GM19239 (cell line): ENCODE measurements at regions not wholly inside any gene's neighbourhood (a gene's known extent, or its start where the extent isn't known, plus 50 kb on each side); places are given as distances from the start of the nearest gene placed in this dataset.
A peak's percentile ranks its signal among the peaks of the same experiment; 100 is the strongest.

Source experiments
- DNase-seq: peaks from one replicate; pipeline ENCODE4 v3.0.0; 2011; ENCODE audit warnings: low spot score; ENCODE audit not compliant: insufficient read length
- FAIRE-seq: peaks from 2 replicates; lab custom pipeline; 2011; peaks lifted over from hg19 to GRCh38; lab: Jason Lieb, UNC

DNA sequence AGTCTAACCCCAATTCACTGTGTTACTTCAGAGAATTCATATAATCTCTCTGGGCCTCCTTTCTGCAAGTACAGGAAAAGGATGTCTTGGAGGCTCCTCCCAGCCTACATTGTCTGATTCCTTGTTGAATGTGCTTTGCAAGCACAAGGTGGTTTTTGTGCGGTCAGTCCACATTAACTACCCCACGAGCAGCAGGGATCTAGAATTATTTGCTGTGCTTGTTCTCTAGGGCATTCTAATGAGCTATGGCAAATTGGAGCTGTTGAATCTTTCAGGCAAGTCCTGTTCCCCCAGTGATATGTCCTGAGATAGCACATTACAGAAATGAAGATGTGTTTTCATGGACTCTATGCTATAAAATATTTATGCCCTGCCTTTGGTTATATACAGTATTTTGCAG lies 349.4 kb downstream of the SLC4A3 start:
- no peak for FAIRE-seq
- no peak for DNase-seq

DNA sequence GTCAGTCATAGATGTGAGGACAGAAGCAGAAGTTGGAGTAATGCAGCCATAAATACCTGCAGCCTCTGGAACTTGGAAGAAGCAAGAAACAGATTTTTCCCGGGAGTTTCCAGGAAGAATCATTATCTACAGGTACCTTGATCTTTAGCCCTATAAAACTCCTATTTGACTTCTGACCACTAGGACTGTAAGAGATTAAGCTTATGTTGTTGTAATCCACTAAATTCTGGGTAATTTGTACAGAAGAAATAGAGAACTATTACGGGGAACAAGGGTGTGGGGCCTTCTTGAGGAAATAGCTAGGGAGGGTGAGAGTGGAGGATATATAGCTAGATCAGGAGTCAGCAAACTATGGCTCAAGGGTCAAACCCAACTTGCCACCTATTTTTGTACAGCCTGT lies 353.2 kb downstream of the SLC4A3 start:
- FAIRE-seq, result no peak
- DNase-seq, result no peak

DNA sequence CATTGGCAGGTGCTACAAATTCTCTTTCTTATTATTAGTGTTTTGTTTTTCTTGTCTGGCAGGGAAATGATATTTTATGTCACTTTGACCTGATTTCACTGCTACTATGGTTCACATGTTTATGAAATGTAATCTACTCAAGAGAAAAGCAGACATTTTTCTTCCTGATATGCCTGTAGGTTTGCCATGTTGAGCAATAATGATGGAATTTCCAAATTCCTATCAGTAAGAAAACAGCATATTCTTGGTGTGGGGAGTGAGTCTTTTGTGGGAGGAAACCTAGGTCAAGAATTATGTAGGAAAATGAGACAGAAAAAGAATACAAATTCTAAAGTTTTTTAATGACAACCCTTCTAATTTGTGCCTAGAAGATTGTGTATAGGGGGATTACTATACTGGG lies 356.4 kb downstream of the SLC4A3 start:
- FAIRE-seq, result no peak
- no peak for DNase-seq

DNA sequence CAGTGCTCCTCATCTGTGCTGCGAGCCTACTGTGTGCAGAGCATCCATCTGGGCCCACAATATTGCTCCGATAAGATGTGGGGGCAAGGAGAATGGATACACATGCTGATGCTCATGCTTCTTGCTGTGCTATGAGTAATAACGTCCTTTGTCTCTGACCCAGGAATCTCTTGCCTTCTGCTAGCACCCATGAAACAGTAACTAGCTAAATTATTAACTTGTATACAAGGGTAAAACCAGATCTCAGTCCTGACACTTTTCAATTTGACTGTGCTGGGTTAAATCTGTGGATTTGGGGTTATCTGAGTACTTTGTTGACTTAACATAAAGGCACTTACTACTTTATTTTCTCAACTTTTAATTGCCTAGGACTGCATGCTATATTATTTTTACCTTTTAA lies 357.6 kb downstream of the SLC4A3 start:
- DNase-seq (no peak), FAIRE-seq (peak; percentile 4)

DNA sequence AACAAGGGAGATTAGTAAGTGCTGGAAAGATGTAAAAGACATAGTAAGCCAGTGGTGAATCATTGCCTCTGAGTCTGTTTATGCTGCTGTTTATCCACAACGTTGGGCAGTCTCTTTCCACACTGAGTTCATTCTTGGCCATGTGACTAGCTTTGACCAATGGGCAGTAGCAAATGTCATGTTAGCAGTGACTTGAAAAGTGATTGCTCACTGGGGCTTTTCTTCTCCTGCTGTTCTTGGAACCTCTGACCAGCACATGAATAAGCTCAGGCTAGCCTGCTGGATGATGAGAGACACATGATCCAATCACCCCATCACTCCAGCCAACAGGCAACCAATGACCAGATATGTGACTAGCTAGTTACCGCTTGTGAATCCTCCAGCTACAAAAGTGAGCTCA lies 360.4 kb downstream of the SLC4A3 start:
- DNase-seq (no peak), FAIRE-seq (no peak)

DNA sequence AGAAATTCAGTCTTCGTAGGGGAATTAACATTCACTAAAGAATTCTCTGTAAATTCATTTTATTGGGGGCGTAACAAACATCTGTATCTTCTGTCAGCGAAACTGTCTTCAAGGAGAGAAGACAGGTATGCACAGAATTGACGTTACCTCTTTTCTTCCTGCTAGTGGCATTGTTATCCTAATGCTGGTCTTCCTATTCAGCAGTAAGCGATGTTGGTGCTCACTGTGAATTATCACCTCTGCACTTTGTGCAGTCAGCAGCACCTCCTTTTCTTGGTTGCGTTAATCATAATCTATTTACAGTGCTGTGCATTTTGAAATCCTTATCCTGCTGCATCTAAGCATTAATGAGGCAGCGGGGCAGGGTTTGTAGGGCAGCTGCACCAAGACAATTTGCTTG lies 362.3 kb downstream of the SLC4A3 start:
- DNase-seq, result no peak
- no peak for FAIRE-seq

DNA sequence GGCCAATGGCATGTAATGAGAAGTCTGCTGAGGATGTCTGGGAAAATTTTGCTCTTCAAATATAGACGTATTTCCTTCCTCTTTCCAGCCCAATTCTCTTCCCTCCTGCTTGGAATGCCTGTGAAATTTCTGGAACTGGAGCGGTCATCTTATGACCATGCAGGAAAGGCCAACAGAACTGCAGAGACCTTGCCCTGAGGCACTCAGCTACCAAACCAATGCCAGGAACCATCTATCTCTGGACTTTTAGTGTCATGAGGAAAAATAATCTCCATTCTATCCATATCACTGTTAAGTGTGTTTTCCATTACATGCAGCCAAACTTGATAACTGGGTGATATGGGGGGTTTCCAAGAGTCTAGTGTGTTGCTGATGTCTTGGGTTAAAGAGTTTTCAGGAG lies 363.7 kb downstream of the SLC4A3 start:
- FAIRE-seq (no peak), DNase-seq (no peak)

DNA sequence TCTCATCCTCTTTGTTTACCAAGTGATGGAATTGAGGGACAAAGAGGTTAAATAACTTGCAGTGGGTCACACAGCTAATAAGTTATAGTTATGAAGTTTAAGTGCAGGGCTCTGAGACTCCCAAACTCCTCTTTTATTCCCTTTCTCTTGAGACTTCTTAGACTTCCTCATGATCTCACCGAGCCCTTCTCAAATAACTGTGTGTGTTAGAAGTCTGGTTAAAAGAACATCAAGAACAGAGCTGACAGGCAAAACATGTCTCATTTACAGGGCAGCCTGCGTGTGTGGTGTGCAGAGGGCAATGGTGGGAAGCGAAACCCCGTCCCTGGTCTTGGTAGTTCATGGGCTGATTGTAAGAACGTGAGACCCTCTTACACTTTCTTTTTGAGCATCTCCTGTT lies 368.0 kb downstream of the SLC4A3 start:
- DNase-seq (no peak), FAIRE-seq (no peak)

DNA sequence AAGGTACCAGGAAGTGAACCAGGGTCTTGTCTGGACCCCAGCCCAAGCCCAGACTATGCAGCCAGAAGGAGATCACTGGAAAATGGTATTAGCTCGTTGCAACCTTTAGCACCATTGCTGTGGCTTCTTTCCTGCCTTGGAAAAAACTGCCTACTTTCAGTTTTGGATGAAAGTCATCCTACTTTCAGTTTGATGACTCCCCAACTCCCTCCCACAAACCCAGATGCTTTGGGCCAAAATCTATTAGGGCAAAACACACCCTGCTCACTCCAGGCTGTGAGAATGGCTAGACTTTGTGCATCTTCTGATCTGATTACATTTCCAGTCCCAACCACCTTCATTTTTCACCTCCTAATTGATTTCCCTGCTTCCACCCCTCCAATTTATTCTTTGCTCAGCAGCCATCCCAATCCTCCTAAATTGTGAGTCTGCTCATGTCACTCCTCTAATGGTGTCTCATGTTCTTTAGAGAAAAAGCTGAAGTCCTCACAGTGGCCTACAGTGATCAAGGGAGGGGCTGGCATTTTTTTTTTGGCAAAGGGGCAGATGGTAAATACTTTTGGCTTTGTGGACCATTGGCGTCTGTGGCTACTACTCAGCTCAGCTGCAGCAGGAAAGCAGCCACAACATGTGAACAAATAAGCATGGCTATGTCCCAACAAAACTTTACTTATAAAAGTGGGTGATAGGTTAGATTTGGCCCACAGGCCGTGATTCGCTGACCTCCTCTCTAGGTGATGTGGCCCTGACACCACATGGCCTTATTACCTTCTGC lies 368.7 kb downstream of the SLC4A3 start:
- no peak for DNase-seq

DNA sequence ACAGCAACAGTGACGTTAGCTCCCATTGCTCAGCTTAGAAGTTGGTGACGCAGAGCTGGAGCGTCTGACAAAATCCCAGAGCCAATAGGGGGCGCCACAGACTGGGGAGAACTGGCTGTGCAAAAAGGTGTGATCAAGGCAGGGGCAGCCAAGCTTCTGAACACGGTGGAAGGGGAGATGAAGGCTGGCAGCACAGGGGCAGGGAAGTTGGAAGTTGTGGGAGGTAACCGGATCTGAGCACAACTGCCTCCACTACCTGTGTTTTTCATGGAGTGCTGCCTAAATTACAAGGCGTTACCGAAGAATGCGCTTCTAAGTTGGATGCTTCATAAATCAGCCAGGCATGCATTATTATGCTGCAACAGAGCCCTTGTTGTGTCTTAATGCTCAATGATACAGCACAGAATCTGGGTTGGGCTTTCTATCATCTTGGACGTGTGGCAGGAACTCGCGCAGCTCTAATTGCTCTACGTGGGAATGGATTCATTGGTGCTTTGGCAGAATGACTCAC lies 370.0 kb downstream of the SLC4A3 start:
- FAIRE-seq (no peak), DNase-seq (no peak)

More for the DNA sequence above, 368.7 kb downstream of the SLC4A3 start:
- FAIRE-seq, result no peak

DNA sequence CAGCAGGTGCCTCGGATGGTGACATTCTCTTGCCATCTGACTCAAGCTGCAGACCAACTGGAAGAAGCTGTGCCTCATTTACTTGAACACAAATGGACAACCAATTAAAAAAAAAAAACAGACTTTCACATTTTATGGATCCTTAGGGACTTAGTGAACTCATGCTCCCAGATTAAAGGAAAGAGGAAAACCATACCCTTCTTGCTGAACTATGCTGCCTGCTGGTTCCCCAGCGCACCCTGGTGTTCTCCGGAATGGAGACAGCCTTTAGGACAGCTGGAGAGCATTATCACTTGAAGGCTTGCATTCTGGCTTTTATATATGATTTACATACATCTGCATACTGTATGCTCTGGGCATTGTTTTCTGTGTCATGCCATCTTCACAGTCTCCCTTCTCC lies 370.7 kb downstream of the SLC4A3 start:
- FAIRE-seq, result no peak
- no peak for DNase-seq

DNA sequence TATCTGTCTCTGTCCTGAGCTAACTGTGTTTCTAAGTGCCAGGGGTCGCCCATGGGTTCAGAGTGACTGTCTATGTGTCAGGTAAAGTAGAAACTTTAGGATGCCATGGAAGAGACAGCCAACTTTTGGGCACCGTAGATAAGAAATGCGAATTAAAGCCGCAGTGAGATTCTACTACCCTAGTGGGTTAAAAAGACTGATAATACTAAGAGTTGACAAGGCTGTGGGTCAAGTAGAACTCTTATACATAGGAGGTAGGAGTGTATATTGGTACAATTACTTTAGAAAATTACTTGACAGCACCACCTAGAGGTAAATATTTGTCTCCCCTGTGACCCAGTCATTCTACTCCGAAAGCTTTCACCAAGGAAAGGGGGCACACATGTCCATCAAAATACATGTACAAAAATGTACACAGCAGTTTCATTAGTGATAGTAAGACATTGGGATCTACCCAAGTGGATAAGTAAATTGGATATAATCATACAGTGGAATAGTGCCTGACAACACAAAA lies 371.3 kb downstream of the SLC4A3 start:
- DNase-seq, result no peak
- FAIRE-seq, result no peak

DNA sequence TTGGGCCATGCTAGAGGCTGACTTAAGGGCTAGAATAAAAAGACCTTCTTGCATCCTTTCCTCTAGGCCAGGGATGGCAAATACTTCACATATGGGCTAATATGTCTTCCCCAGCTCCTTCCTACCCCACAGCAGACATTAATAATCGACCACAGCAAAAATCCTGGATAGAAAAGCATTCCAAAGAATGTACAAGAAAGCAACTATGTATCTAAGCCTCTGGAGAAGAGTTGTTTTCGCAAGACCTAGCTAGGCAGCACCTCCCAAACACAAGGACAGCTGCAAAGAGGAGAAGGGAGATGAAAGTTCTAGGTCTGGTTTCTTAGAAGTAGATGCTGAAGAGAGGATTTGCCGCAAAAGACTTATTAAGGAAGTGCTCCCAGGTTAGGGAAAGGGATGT lies 372.6 kb downstream of the SLC4A3 start:
- DNase-seq, result no peak
- no peak for FAIRE-seq

DNA sequence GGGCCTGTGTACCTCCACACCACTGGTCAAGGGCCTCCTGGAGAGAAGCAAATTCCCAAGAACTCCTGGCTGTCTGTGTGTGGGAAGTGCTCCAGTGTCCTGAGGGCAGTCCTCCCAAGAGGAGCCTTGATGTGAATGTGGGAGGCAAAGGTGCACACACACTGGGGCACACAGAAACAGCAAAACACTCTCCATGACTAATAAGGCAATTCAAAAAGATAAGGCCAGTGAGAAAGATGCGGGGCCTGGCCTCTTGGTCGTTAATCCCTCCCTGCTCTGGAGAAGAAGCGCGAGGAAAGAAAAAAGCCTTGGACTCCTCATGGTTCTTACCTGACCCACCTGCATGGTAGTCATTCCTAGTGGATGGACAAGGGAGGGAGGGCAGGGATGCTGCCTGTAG lies 373.2 kb downstream of the SLC4A3 start:
- FAIRE-seq (no peak), DNase-seq (no peak)

DNA sequence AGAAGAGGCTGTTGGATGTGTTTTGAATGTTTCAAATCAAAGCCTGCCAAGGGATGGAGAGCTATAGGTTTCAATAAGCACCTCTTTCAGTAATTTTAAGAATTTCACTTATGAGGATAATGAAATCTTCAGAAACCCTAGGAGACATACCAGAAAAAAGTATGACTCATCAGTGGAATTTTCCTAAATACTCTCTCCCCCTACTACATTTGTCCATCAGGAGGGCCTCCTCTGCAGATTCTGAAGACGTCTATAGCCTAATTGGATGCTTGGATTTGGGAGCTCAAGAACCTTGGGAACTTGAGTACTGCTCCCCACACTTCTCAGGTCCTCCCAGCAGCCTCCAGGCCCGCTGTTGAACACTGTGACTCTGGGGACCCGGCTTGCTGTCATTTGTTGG lies 374.3 kb downstream of the SLC4A3 start:
- FAIRE-seq (no peak), DNase-seq (no peak)

DNA sequence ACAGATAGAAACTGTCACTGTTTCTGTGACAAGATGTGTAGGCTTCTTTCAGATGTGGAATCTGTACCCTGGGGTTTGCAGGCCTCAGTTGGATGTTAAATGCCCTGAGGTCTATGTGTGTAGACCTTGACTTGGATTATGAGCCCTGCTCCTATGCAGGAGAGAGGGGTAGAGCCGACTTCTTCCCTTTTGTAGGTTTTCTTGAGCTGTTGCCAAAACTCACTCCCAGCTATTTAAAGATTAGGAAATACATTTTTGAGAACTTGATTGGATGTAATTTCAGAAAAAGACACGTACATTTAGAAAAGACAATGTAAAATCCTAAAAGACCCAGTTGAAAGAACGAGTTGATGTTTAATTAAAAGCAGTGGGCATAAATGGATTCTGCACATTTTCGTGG lies 374.8 kb downstream of the SLC4A3 start:
- DNase-seq (no peak), FAIRE-seq (no peak)

DNA sequence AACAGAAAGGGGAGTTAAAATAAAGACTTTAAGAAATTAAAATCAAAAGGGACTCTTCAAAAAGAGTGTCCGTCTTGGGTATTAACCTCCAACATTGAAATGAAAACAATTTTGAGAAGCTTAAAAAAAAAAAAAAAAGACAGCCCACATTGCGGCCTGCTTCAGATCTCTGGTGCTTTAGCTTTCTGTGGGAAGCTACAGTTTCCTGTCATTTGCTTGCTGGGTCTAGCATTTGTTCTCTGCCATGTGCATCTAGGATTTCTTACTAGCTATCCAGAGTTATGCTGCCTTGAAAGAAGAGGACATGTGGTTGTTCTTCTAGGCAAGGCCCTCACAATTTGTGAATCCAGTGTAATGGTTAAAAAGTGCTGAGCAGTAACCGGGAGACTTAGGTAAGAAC lies 375.3 kb downstream of the SLC4A3 start:
- no peak for DNase-seq
- no peak for FAIRE-seq

DNA sequence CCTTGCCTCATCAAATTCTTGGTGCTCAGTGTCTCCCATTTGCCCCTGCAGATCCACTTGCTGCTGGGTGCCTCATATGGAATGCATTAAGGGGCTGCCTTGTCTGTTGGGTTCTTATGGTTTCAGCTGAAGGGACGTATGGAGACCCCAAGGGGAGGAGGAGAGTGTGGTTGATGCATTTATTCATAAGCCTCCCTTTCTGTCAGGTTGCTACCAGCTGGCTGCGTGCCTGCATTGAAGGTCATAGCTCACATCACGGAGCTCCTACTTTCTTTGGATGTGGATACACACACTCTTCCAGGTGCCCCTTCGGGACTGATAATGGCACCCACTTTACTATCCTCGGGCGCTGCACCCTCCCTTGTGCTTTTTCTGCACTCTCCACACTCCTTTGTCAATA lies 377.9 kb downstream of the SLC4A3 start:
- FAIRE-seq (no peak), DNase-seq (no peak)

DNA sequence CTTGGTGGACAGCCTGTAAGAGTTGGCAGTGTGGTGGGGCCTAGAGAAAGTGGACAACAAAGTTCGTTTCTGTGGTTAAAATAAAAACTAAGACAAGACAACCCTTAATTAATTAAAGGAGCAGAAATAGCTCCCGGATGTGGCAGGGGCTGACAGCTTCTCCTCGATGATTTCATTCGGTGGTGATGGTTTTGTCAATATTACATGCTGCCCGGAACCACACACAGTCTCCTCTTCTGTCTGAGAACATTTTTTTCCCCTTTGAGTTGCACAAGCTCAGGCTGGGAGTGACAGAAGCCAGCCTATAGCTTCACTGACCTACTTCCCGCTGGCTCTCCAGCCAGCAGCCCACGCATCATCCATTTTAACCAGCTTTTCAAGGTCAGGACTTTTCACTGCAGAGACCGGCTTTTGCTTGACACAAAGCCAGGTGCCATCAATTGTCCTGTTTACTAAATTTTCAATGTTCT lies 378.8 kb downstream of the SLC4A3 start:
- FAIRE-seq (no peak), DNase-seq (no peak)

DNA sequence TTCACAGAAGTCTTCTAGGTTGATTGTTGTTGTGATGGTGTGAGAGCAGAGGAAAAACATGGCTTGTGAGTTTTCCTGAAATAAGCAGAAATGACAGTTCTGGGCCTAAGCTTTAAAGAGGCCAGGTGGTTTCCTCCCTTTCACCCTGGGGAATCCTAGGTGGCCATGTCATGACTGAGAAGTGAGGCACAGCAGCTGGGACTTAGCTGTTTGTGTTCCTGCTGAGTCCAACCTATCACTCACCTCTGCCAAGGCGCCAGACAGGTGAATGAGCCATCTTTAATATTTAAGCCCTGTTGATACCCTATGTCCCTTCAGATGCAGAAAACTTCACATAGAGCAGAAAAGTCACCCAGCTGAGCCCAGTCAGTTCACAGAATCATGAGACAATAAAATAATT lies 384.4 kb downstream of the SLC4A3 start:
- FAIRE-seq, result no peak

DNA sequence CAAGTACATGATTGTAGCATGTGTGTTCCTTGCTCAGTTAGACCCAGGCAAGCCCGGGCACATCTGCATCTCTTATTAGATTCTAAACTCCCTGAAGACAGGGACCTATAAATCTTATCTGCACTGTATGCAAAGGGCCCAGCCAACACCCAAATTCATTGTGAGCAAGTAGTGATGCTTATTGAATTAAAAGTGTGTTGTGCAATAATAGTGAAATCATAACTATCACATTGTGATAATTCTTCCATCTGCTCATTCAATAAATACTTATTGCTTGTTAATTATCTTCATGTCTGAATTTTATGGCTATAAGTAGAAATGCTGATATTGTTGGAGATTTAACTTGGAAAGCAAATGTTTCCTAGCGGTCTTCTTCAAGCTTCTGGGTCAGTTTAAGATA lies 387.5 kb downstream of the SLC4A3 start:
- FAIRE-seq (no peak), DNase-seq (no peak)

More for the DNA sequence above, 384.4 kb downstream of the SLC4A3 start:
- no peak for DNase-seq

DNA sequence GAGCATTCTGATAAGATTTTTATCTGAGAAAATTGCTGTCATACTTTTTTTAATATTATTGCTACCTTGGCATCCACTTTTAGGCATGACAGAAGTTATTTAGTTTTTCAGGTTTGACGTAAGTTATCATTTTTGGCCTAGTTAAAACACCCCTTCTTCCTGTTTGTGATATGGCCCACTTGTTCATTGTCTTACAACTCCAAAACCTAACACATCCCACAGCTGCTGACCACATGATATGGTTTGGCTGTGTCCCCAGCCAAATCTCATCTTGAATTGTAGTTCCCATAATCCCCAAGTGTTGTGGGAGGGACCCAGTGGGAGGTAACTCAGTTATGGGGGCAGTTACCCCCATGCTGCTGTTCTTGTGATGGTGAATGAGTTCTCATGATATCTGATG lies 388.1 kb downstream of the SLC4A3 start:
- no peak for FAIRE-seq

More for the DNA sequence above, 388.1 kb downstream of the SLC4A3 start:
- no peak for DNase-seq
